PFSK-1 (cell line): ENCODE measurements at regions not wholly inside any gene's neighbourhood (a gene's known extent, or its start where the extent isn't known, plus 50 kb on each side); places are given as distances from the start of the nearest gene placed in this dataset.

Source experiments
- FOXP2 ChIP-seq: optimal IDR thresholded peaks from 2 replicates; pipeline ENCODE3; 2011; ENCODE audit warnings: borderline replicate concordance, control low read depth, inconsistent platforms; ENCODE audit not compliant: insufficient read depth; ENCODE audit errors: extremely low read length, extremely low read depth
- POLR2AphosphoS5 ChIP-seq: IDR thresholded peaks from 2 replicates; pipeline ENCODE4 v1.6.1; 2012; ENCODE audit warnings: low read depth, mild to moderate bottlenecking, control low read depth, low read length, moderate library complexity
- SIN3A ChIP-seq: IDR thresholded peaks from 2 replicates; pipeline ENCODE4 v1.6.1; 2012; ENCODE audit warnings: mild to moderate bottlenecking, low read length, moderate library complexity, borderline replicate concordance; ENCODE audit not compliant: insufficient read depth
- TAF1 ChIP-seq: IDR thresholded peaks from 2 replicates; pipeline ENCODE4 v1.6.1; 2012; ENCODE audit warnings: low read length, control low read depth, borderline replicate concordance; ENCODE audit not compliant: insufficient read depth
- TF ChIP-seq, protein P1 (sequence below), 2 experiments: IDR thresholded peaks; 2 replicates each; pipeline versions ENCODE4 v1.6.1 to v1.8.0; 2011 to 2012; ENCODE audit warnings: low read depth in 2 of 2, low read length in 2 of 2, control low read depth in 1 of 2, inconsistent platforms in 1 of 2, mild to moderate bottlenecking in 1 of 2, moderate library complexity in 1 of 2; ENCODE audit not compliant: insufficient read depth in 1 of 2

DNA sequence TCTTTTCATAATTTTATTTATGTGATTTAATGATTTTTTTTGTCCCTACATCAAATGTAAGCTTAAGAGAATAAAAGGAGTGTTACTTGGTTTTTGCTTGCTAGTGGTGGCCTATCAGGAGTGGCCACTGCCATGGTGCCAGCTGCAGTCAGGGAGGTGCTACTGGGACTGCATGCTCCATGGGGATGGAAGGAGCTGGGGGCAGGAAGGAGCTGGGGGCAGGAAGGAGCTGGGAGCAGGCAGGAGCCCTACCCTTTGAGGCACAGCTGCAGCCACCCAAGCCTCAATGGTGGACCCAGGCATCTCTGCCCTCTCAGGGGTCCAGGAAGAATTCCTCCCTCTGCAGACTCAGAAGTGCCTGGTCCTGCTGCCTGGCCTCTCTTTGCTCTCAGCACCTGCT, 796.0 kb downstream of the SLC16A7 start:
- TF ChIP-seq, protein P1, sequence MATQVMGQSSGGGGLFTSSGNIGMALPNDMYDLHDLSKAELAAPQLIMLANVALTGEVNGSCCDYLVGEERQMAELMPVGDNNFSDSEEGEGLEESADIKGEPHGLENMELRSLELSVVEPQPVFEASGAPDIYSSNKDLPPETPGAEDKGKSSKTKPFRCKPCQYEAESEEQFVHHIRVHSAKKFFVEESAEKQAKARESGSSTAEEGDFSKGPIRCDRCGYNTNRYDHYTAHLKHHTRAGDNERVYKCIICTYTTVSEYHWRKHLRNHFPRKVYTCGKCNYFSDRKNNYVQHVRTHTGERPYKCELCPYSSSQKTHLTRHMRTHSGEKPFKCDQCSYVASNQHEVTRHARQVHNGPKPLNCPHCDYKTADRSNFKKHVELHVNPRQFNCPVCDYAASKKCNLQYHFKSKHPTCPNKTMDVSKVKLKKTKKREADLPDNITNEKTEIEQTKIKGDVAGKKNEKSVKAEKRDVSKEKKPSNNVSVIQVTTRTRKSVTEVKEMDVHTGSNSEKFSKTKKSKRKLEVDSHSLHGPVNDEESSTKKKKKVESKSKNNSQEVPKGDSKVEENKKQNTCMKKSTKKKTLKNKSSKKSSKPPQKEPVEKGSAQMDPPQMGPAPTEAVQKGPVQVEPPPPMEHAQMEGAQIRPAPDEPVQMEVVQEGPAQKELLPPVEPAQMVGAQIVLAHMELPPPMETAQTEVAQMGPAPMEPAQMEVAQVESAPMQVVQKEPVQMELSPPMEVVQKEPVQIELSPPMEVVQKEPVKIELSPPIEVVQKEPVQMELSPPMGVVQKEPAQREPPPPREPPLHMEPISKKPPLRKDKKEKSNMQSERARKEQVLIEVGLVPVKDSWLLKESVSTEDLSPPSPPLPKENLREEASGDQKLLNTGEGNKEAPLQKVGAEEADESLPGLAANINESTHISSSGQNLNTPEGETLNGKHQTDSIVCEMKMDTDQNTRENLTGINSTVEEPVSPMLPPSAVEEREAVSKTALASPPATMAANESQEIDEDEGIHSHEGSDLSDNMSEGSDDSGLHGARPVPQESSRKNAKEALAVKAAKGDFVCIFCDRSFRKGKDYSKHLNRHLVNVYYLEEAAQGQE (IDR thresholded peaks at IDR 0.05; ENCODE audit: insufficient read depth in 1 of 2, low read depth in 2 of 2, low read length in 2 of 2): no peak
- no peak for TF ChIP-seq FOXP2
- TF ChIP-seq TAF1: no peak
- no peak for TF ChIP-seq POLR2AphosphoS5
- no peak for TF ChIP-seq SIN3A

DNA sequence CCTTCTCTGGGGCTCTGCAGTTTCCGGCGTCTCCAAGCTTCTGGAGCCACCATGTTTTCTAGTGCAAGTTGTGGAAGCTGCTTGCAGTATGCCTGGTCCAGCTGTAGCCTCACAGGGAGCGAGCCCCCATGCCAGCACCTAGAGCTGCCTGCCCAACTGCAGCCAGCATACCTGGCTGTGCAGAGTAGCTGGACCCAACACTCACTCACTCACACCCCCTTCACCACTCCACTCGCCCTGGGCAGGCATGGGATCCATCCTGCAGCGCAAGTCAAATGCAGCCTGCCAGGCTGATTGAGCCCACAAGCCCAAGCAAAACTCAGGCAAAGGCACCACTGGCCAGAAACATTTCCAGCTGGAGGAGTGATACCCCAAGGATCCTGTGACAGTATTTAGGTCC, 797.3 kb downstream of the SLC16A7 start:
- TF ChIP-seq POLR2AphosphoS5: no peak
- no peak for TF ChIP-seq FOXP2
- no peak for TF ChIP-seq TAF1
- no peak for TF ChIP-seq SIN3A
- TF ChIP-seq, protein P1 (IDR thresholded peaks at IDR 0.05; ENCODE audit: insufficient read depth in 1 of 2, low read depth in 2 of 2, low read length in 2 of 2): no peak

DNA sequence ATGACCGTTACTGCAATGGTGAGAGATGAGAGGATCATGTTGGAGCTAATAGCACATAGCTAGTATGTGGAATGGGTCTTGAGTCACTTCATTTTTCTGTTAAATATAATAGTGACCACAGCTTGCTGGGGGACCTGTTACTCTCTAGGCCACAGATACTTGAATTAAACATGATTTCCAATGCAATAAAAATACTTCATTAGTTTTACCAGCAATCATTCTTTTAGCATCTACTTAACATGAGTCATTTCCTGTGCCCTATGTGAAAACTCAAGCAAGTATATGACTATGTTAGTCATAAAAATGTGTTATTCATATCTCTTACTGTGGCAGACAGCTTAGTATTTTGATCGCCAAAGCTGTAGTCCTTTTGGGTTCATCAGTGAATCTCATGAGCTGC, 798.8 kb downstream of the SLC16A7 start:
- TF ChIP-seq TAF1: no peak
- no peak for TF ChIP-seq POLR2AphosphoS5
- TF ChIP-seq FOXP2: no peak
- no peak for TF ChIP-seq SIN3A
- TF ChIP-seq, protein P1 (IDR thresholded peaks at IDR 0.05; ENCODE audit: insufficient read depth in 1 of 2, low read depth in 2 of 2, low read length in 2 of 2): no peak

DNA sequence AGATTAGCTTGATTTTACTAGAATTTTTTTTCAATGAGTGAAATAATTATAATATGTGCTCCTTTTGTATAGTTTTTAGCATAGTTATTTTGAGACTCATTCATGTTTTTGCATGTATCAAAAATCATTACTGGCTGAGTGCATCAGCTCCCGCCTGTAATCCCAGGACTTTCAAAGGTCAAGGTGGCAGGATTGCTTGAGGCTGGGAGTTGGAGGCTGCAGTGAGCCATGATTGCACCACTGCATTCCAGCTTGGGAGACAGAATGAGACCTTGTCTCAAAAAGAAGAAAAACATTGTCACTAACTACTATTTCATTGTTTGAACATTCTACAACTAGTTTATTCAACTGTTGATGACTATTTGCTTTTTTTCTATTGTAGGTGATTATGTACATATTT, 802.7 kb downstream of the SLC16A7 start:
- TF ChIP-seq, protein P1 (IDR thresholded peaks at IDR 0.05; ENCODE audit: insufficient read depth in 1 of 2, low read depth in 2 of 2, low read length in 2 of 2): no peak
- TF ChIP-seq POLR2AphosphoS5 (no peak), FOXP2 (no peak), SIN3A (no peak), TAF1 (no peak)

DNA sequence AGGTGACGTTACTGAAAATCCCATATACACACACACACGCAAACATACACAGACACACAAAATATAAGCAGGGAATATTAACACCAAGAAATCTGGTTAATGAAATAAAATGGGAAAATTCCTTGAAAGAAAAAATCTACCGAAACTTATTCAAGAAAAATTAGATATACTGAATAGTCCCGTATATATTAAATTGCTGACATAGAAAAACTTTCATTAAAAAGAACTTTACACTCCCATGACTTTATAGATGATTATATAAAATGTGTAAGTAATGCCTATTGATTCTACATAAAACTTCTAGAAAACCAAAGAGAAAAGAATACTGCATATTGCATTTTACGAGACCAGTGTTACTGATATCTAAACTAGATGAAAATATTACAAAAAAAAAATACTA, 803.2 kb downstream of the SLC16A7 start:
- no peak for TF ChIP-seq FOXP2
